Liver (tissue), 8 donors: ENCODE measurements at regions not wholly inside any gene's neighbourhood (a gene's known extent, or its start where the extent isn't known, plus 50 kb on each side); places are given as distances from the start of the nearest gene placed in this dataset.

Experiments used
- DNase-seq: peaks from one replicate; pipeline ENCODE4 v3.0.0-alpha.2; 2017; ENCODE audit warnings: low spot score
- H3K27ac ChIP-seq, 2 donors: one replicate each; pipeline ENCODE4 v1.7.0; 2013; ENCODE audit warnings: inconsistent platforms in 2 of 2, low read length in 2 of 2, control low read depth in 1 of 2, low read depth in 1 of 2, mild to moderate bottlenecking in 1 of 2
- H3K27me3 ChIP-seq, 4 donors: one replicate each; pipeline versions ENCODE4 v1.6.1 to v1.7.0; 2013; ENCODE audit warnings: low read length in 3 of 4, inconsistent platforms in 1 of 4, mild to moderate bottlenecking in 1 of 4, moderate library complexity in 1 of 4; ENCODE audit not compliant: control insufficient read depth in 4 of 4, insufficient read depth in 4 of 4
- H3K36me3 ChIP-seq, 4 donors: one replicate each; pipeline versions ENCODE4 v1.6.1 to v1.7.0; 2013; ENCODE audit warnings: low read length in 3 of 4, mild to moderate bottlenecking in 3 of 4, low read depth in 1 of 4, moderate library complexity in 1 of 4; ENCODE audit not compliant: control insufficient read depth in 4 of 4, insufficient read depth in 3 of 4
- H3K4me1 ChIP-seq, 4 donors: one replicate each; pipeline versions ENCODE4 v1.6.1 to v1.7.0; 2013; ENCODE audit warnings: low read length in 3 of 4, mild to moderate bottlenecking in 3 of 4, moderate library complexity in 1 of 4; ENCODE audit not compliant: control insufficient read depth in 4 of 4, insufficient read depth in 4 of 4
- H3K4me3 ChIP-seq, 3 donors: one replicate each; pipeline versions ENCODE4 v1.6.1 to v1.7.0; 2013; ENCODE audit warnings: low read length in 3 of 3, control low read depth in 1 of 3, low read depth in 1 of 3, mild to moderate bottlenecking in 1 of 3
- H3K9ac ChIP-seq, 2 donors: one replicate each; pipeline ENCODE4 v1.7.0; 2013; ENCODE audit warnings: low read length in 2 of 2, mild to moderate bottlenecking in 2 of 2, moderate library complexity in 2 of 2, control low read depth in 1 of 2, low read depth in 1 of 2
- H3K9me3 ChIP-seq, 4 donors: one replicate each; pipeline versions ENCODE4 v1.6.1 to v1.7.0; 2013; ENCODE audit warnings: low read length in 3 of 4; ENCODE audit not compliant: control insufficient read depth in 4 of 4
- ATF3 ChIP-seq: IDR thresholded peaks from 2 replicates; pipeline ENCODE4 v1.6.1; 2016; ENCODE audit warnings: antibody characterized with exemption
- CTCF ChIP-seq: fragments of 150-350 bp; IDR thresholded peaks from 2 replicates; pipeline ENCODE4 v1.5.1; 2017; ENCODE audit warnings: improper control_type of control experiment, low read depth, low read length; ENCODE audit not compliant: missing input control
- EGR1 ChIP-seq, 2 donors: IDR thresholded peaks; 2 replicates each; pipeline ENCODE4 v1.6.1; 2016 to 2018; ENCODE audit warnings: antibody characterized with exemption in 2 of 2, low read depth in 2 of 2
- FOXA1 ChIP-seq: IDR thresholded peaks from 2 replicates; pipeline ENCODE4 v1.6.1; 2016; ENCODE audit warnings: antibody characterized with exemption
- FOXA2 ChIP-seq: IDR thresholded peaks from 2 replicates; pipeline ENCODE4 v1.6.1; 2016; ENCODE audit warnings: antibody characterized with exemption
- GABPA ChIP-seq, 2 donors: IDR thresholded peaks in 1 of 2; conservative IDR thresholded peaks in 1 of 2; 2 replicates each; pipeline ENCODE4 v1.6.1; 2016; ENCODE audit warnings: antibody characterized with exemption in 2 of 2, mild to moderate bottlenecking in 1 of 2, moderate library complexity in 1 of 2
- HNF4A ChIP-seq, 2 donors: conservative IDR thresholded peaks; 2 replicates each; pipeline ENCODE4 v1.6.1; 2016; ENCODE audit warnings: antibody characterized with exemption in 2 of 2, mild to moderate bottlenecking in 2 of 2
- HNF4G ChIP-seq: IDR thresholded peaks from 2 replicates; pipeline ENCODE4 v1.6.1; 2016; ENCODE audit warnings: antibody characterized with exemption
- JUND ChIP-seq, 2 donors: IDR thresholded peaks; 2 replicates each; pipeline ENCODE4 v1.6.1; 2016; ENCODE audit warnings: antibody characterized with exemption in 2 of 2
- MAX ChIP-seq: IDR thresholded peaks from 2 replicates; pipeline ENCODE4 v1.6.1; 2016; ENCODE audit warnings: antibody characterized with exemption
- NR2F2 ChIP-seq: IDR thresholded peaks from 2 replicates; pipeline ENCODE4 v1.6.1; 2016; ENCODE audit warnings: antibody characterized with exemption
- RAD21 ChIP-seq, 2 donors: IDR thresholded peaks; 2 replicates each; pipeline ENCODE4 v1.6.1; 2016; ENCODE audit warnings: antibody characterized with exemption in 2 of 2, mild to moderate bottlenecking in 2 of 2
- REST ChIP-seq: IDR thresholded peaks from 2 replicates; pipeline ENCODE4 v1.6.1; 2016; ENCODE audit warnings: antibody characterized with exemption, mild to moderate bottlenecking
- RXRA ChIP-seq, 2 donors: IDR thresholded peaks; 2 replicates each; pipeline ENCODE4 v1.6.1; 2017 to 2018; ENCODE audit warnings: antibody characterized with exemption in 2 of 2, mild to moderate bottlenecking in 1 of 2
- SP1 ChIP-seq: IDR thresholded peaks from 2 replicates; pipeline ENCODE4 v1.6.1; 2018; ENCODE audit warnings: antibody characterized with exemption, mild to moderate bottlenecking
- TAF1 ChIP-seq: conservative IDR thresholded peaks from 2 replicates; pipeline ENCODE4 v1.6.1; 2016; ENCODE audit warnings: antibody characterized with exemption, mild to moderate bottlenecking
- YY1 ChIP-seq: IDR thresholded peaks from 2 replicates; pipeline ENCODE4 v1.6.1; 2016; ENCODE audit warnings: antibody characterized with exemption, mild to moderate bottlenecking
- ZBTB33 ChIP-seq: IDR thresholded peaks from 2 replicates; pipeline ENCODE4 v1.6.1; 2016; ENCODE audit warnings: antibody characterized with exemption
- WGBS: extraction: QIAGEN DNeasy Blood & Tissue Kit; methylation state at CpG from one replicate; pipeline ENCODE4 v1.1.7; 2013; 5-methylcytosine and 5-hydroxymethylcytosine counted together
- donor health status: healthy.
- donor health status: healthy.
- donor health status: healthy.
- donor health status: healthy.
- donor health status: healthy.

- no peak for TF ChIP-seq TAF1
Observed at GRCh38 chr5:39794513-39795210, 369.9 kb upstream of the DAB2 start (continued).

- H3K9ac ChIP-seq, result no peak overlapping the region
- H3K27me3 ChIP-seq, result peaks cover 0 to under 1% (median 0%) of the 10 kb centered on the region in 4 donors
- WGBS, result 88% methylated on average over 7 of the region's 7 CpGs
- H3K36me3 ChIP-seq, result no peaks in the 10 kb centered on the region
- TF ChIP-seq RAD21 (IDR thresholded peaks at IDR 0.05), result no peak
- no peak for TF ChIP-seq YY1
- no peak for TF ChIP-seq FOXA1
- TF ChIP-seq FOXA2, result no peak
- no peak for TF ChIP-seq JUND (IDR thresholded peaks at IDR 0.05)
- TF ChIP-seq EGR1 (IDR thresholded peaks at IDR 0.05; ENCODE audit: low read depth in 2 of 2), result no peak
- TF ChIP-seq ATF3, result no peak
- TF ChIP-seq REST, result no peak
- TF ChIP-seq ZBTB33, result no peak
- no peak for TF ChIP-seq NR2F2
- TF ChIP-seq CTCF, result no peak
- TF ChIP-seq RXRA (IDR thresholded peaks at IDR 0.05), result no peak
- TF ChIP-seq HNF4G, result no peak
- no peak for TF ChIP-seq TAF1
- TF ChIP-seq GABPA (IDR thresholded peaks at IDR 0.05 in 1 of 2, conservative IDR thresholded peaks at IDR 0.05 in 1 of 2), result no peak
- no peak for TF ChIP-seq MAX
- no peak for TF ChIP-seq HNF4A (conservative IDR thresholded peaks at IDR 0.05)
- no peak for TF ChIP-seq SP1
- H3K4me1 ChIP-seq, result no peaks in the 10 kb centered on the region
- H3K4me3 ChIP-seq, result no peak overlapping the region
- no peak for DNase-seq
- peaks cover 0 to 3% (median 0%) of the 10 kb centered on the region in 4 donors for H3K9me3 ChIP-seq
- no peak overlapping the region for H3K27ac ChIP-seq
Observed at GRCh38 chr5:39785410-39785809, 360.6 kb upstream of the DAB2 start.
